NCI-H187 treated with DMSO at 0.1 percent for 48 hours (cell line): ENCODE measurements at regions not wholly inside any gene's neighbourhood (a gene's known extent, or its start where the extent isn't known, plus 50 kb on each side); places are given as distances from the start of the nearest gene placed in this dataset.
"Not testable (repeated sequence)": the region's sequence is repeated elsewhere in the genome, so short reads cannot be mapped to it uniquely, and the experiment has no call there.

ENCODE experiments used
- DNase-seq: peaks from one replicate; lab custom pipeline; 2025; lab: John Stamatoyannopoulos, UW

DNA sequence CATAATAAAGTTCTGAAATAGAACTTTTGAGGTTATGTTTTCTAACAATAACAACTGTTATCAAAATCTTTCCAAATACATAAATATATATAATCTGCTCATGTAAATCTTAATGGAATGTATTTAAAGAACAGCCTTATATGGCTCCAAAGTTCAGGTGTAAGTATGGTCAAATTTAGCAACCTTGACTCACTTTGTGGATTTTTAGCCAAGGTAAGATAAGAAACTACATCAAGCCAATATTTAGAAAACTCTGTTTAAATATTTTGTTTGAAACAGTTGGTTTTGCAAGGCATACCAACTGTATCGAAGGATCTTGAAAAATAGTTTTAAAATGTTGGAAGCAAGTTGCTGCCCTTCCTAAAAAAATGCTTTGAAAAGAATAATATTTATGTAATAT, 228.9 kb upstream of the SEMA3D start:
- DNase-seq, result no peak

DNA sequence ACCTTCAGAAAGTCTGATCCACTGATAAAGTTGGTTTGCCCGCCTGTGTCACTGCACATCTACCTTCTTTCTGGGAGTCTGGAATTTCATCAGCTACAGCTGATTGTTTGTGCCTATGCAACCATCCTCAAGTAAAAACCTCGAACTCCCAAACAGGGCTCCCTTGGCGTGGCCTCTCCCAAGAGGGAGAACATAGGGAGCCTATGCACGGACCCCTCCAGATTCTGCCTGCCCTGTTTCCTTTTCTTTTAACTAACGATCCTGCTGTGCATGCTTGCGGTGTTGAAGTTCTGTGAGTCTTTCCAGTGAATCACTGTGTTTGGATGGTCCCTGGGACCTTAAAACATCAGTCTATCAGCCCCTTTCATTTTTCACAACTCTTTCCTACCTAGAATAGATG, 226.9 kb upstream of the SEMA3D start:
- DNase-seq, result no peak

DNA sequence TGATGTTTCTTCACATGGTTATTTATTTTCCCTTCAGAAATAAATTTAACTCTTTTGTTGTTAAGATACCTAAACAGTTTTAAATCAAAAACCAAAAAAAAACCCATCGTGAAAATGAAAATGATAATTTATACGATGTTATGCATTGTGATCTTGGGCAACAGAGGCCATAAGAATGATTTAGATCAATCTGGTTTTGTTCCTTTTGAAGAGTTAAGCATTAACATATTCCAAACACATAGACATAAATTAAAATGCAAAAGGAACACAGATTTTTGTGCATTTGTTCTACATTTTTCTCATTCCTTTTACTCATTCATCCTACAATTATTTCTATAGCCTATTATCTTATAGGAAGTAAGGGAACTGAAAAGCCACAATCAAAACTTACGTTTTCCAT, 226.1 kb upstream of the SEMA3D start:
- no peak for DNase-seq

DNA sequence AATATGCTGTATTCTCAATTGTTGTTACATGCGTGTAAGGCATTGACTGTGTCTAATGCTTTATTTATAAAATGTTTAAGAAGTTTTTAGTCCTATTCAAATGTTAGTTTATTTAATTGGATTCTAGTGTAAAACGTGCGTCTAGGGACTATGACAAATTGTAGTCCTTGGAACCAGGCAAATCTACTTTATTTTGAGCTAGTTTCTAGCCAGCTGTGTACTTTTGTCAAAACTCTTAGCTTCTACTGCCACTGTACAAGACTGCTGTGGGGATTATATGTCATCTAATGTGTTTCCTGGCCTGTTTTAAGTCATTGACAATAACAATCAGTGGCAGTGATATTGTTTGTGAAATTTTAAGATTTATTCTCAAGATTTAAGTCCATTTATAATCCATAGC, 220.5 kb upstream of the SEMA3D start:
- no peak for DNase-seq

DNA sequence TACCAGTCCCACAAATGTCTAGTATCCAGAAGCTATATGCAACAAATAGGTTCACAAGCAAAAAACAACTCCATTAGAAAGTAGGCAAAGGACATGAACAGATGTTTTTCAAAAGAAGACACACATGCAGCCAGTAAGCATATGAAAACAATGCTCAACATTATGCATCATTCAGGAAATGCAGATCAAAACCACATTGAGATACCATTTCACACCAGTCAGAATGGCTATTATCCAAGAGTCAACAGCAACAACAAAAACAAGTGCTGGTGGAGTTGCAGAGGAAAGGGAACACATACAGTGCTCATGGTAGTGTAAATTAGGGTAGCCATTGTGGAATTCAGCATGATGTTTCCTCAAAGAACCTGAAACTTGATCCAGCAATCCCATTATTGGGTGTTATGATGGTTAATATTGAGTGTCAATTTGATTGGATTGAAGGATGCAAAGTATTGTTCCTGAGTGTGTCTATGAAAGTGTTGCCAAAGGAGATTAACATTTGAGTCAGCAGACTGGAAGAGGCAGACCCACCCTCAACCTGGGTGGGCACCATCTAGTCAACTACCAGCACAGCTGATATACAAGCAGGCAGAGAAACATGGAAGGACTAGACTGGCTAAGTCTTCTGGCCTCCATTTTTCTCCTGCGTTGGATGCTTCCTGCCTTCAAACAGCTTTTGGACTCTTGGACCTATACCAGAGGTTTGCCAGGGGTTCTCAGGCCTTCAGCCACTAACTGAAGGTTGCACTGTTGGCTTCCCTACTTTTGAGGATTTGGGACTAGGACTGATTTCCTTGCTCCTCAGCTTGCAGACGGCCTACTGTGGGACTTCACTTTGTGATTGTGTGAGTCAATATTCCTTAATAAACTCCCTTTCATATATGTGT, 218.4 kb upstream of the SEMA3D start:
- no peak for DNase-seq

DNA sequence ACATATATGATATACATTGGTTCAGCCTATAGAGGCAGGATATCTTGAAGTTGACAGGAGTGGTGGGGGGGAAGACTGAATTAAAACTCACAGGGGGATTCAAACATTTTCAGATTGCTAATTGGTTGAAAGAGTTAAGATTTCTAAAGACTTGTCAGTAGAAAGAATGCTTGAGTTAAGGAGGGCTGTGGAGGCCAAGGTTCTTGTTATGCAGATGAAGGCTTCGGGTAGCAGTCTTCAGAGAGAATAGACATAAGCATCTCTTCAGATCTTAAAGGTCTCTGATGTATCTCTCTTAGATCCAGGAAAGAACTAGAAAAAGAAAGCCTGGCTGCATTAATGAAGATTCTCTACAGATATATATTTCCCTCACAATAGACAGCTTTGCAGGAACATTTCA, 209.8 kb upstream of the SEMA3D start:
- no peak for DNase-seq

DNA sequence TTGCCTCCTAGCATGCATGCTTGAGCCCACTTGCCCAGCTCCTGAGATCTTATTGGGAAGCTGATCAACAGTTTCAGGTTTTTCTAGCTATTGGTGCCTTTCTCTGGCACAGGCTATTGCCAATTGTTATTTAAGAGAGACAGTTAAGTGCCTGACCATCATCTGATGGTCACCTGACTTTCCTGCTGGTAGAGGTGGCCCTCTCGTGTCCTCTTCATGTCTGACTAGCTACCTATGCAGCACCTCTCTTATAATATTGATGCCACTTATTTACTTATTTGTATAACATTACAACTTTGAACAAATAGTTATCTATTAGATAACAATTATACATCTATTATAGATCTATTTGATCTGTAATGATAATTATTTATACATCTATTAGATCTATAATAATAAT, 205.9 kb upstream of the SEMA3D start:
- DNase-seq, result no peak

DNA sequence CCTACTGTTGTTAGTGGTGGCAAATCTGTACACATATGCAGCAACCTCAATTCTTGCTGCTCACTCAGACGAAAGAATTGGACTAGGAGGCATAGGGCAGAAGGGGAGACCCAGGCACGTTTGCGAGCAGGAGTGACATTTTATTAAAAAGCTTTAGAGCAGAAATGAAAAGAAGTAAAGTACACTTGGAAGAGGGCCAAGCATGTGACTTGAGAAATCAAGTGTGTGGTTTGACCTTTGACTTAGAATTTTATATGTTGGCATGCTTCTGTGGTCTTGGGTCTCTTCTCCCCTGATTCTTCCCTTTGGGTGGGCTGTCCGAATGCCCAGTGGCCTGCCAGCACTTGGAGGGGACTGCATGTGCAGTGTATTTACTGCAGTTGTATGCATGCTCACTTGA, 205.5 kb upstream of the SEMA3D start:
- no peak for DNase-seq

DNA sequence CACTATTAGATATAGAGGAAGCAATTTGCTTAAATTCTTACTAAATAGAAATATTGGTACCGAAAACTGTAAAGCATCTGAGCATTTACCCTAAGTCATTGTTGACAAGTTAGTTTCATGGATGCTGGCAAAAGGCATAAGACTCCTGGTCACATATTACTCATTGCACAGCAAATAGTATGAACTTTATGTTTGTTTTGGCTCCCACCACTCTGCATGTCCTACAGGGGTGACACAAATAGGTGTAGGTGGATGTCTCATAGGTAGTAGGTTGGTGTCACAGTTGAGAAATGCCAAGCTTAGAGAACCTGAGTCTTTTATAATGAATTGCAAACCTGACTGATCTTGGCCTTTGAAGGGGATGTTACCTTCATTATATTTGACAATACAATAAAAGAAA, 199.6 kb upstream of the SEMA3D start:
- DNase-seq, result no peak

DNA sequence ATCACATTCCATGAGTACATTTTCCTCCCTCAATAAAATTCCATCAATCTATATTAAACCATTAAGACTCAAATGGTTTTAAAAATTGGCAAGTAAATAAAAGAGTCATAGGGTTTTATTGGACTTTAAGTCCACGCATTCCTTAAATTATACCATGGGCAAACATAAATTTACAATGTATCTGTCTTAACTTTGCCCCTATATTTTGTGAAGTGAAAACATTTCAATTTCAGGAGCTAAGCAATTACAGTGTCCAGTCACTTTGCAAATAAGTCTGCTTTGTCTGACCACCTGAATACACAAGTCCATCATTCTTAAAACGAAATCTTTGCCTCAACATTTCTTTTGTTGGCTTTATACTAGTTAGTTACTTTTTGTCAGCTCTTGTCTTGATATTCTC, 197.5 kb upstream of the SEMA3D start:
- no peak for DNase-seq

DNA sequence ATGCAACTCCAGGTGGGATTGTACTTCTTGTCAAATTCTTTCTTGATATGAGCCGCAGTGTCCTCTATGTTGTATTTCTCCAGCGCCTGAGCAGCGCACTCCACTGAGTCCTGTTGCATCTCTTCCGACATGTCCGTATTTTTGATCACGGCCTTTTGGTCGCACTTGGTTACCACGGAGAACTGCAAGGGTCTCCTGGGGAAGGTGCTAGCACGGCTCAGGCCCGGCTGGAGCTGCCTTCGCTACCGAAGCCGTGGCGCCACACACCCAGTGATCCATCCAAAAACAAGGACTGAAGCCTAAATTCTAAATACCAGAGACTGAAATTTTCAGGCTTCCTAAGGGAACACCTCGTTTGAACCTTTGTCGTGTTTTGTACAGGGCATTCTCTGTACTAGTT, 194.4 kb upstream of the SEMA3D start:
- DNase-seq, result no peak

DNA sequence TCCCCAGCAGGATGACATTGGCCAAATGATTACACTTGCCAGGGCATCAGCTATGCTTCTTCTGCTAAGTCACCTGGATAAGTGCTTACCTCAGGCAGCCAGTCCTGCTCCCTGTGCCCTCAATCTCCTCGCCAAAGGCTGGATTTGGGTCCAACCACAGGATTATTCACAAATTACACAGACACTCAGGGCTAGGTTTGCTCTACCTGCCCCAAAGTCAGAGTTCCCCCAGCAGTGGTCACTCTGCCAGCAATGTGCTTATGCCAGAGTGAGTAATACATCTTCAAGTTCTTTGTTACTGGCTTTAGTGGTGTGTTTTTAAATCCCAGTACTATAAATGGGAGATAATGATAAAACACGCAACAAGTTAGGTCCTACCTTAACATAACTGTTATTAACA, 189.7 kb upstream of the SEMA3D start:
- no peak for DNase-seq

DNA sequence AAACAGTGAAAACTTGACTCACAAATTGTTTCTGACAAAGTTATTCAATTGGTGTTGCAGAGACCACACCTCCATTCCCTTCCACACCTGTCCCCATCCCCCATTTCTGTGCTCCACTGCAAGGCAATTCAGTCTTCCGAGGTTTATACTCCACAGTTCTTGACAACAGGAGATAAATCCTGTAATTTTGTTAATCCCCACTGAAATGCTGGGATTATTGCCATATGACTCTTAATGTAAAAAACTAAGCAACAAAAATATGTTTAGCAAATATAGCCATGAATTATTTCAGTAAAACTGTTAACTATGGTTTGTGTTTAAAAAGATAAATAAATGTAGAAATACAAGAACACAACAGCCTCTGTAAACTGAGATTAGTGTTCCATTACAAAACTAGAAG, 170.1 kb upstream of the SEMA3D start:
- DNase-seq, result no peak

DNA sequence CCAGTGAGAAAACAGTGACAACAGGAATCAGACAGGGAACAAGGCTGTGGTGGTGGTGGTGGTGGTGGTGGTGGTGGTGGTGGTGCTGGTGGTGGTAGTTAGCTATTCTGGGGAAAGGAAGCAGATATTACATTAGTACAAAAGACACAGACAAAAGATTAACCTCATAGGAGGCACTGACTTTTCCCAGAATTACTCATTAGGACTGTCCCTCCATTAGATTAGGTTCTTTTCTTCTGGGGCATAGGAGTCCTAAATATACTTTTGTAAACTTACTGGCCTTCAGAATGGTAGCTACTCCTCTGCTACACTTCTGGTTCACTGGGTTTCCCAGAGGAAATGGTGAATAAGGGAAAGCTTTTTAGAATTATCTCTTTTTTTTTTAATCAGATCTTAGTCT, 156.6 kb upstream of the SEMA3D start:
- DNase-seq, result no peak

DNA sequence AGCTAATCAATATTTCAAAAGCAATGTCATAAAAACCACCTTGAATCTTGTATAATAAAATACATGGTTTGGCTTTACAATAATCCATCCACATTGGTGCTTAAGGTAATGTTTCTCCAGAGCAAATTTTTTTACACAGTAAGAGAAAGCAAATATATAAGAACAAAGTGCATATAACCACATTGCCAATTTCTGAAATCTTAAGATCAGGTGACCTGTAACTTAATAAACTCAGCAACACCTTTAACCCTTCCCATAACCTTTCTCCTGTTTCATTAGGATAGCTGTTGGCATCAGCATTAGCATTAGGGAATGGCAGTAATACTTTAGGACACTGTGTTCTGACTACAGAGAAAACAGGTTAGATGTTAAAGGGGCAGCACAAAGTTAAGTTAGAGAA, 155.9 kb upstream of the SEMA3D start:
- no peak for DNase-seq

DNA sequence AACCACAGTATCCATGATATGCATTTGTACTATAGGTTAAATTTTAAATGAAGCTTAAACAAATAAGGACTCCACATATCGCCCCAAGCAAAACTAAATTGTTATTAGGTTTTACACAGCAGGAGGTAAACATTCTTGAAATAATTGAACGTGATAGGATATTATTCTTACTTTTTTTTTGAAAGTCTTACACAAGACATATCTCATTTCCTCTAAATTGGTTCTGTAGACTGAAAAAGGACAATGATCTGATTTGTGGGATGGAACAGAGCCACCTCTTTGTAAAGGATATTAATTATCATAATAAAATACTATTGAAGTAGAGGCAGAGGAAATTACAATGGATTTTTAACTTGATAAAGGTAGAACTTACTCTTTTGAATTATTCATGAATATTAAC, 155.1 kb upstream of the SEMA3D start:
- no peak for DNase-seq

DNA sequence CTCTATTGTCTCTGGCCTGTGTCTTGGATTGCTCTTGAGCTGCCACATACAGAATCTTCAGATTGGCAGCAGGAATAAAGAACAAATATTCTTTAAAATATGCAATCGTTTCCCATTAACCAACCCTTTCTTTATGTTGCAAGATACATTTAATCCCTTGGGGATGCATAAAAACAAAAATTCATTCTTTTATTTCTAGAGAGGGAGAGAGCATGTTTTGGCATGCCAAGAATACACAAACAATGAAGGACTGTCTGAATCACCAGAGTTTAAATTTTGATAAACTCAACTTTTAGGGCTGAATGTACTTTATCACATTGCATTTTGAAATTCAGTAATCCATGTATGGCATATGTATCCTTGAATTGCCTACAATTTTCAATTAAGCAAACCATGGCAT, 154.3 kb upstream of the SEMA3D start:
- DNase-seq, result no peak

DNA sequence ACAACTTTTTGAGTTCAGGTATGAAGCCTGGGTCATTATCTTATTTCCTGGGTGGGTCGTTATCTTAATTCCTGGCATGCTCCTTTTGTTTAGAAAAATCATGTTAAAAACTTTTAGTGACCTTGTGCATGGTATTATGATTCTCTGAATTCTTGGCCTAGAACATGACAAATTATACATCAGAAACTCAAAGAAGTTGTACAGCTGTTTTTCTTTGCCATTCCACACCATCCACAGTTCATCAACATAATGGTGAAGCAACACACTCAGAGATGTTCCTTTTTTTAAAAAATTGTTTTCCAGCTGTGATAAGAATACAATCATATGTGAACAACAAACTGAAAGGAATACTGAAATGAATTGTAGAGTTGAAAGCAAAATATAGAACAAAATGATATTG, 149.2 kb upstream of the SEMA3D start:
- no peak for DNase-seq

DNA sequence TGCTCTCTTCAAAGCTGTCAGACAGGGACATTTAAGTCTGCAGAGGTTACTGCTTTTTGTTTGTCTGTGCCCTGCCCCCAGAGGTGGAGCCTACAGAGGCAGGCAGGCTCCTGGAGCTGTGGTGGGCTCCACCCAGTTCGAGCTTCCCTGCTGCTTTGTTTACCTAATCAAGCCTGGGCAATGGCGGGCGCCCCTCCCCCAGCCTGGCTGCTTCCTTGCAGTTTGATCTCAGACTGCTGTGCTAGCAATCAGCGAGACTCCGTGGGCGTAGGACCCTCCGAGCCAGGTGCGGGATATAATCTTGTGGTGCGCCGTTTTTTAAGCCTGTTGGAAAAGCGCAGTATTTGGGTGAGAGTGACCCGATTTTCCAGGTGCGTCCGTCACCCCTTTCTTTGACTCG, 148.3 kb upstream of the SEMA3D start:
- DNase-seq, result not testable (repeated sequence)

DNA sequence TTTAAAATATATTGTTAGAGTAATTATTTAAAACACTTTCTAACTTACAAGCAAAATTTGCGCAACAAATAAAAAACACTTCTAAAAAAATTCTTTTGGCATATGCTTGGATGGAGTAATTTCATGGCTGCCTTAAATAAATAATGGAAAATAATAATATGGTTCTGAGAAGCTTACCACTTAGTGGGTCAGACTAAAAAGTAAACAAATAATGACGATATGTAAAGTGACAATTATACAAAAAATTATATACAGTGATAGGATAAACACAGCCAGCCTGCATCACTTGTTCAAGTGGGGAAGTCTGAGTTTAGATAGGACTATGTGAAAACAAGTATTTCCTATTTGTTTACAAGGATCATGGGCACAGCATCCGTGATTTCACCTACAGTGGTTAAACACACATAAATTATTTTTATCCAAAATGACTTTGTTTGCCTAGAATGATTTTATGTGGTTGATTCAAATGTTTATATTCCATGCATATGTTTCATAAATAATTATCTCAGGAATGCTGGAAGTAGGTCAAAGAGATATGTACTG, 141.7 kb upstream of the SEMA3D start:
- no peak for DNase-seq

DNA sequence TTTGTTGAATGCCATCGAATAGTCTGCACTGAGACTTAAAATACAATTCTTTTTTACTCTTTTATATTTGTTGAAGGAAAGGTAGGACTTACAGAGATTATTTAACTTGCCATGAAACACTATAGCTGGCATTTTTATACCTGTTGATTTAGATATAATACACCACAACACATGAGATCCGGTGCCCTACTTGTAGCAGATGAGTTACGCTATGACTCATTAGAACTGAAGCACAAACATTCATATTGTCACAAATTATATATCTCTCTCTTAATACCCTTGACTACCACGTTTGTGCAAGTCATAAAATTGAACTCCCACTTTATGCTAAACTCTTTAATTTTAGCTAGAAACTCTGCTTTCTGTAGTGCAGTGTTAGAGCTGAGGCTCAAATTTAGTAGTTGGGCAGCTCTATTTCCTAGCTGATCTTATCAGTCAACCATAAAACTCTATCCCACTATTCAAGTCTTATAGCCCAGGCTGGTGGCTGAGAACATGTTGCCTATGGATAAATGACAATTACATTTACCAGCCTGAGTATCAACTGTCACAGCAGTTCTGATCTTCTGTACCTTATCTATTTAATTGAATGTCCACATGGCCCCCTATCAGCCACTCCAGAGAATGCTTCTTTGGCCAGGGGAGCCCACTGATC, 137.4 kb upstream of the SEMA3D start:
- DNase-seq, result no peak

DNA sequence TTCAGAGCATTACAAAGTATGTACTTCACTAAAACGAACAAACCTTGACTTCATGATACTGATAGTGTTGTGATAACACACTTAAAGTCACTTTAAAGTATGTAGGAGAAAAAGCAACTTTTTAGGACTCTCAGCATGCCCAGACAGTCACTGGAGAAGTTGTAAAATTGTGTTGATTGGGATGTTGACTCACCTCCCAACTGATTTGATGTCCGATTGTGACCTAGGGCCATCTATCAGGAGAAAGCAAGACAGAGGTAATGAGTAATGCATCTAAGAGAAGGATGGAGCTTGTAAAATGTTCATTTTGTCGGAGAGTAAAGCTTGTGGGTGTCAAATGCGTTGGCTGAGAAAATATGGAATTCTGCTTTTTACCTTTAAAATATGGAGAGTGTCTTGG, 135.4 kb upstream of the SEMA3D start:
- no peak for DNase-seq

DNA sequence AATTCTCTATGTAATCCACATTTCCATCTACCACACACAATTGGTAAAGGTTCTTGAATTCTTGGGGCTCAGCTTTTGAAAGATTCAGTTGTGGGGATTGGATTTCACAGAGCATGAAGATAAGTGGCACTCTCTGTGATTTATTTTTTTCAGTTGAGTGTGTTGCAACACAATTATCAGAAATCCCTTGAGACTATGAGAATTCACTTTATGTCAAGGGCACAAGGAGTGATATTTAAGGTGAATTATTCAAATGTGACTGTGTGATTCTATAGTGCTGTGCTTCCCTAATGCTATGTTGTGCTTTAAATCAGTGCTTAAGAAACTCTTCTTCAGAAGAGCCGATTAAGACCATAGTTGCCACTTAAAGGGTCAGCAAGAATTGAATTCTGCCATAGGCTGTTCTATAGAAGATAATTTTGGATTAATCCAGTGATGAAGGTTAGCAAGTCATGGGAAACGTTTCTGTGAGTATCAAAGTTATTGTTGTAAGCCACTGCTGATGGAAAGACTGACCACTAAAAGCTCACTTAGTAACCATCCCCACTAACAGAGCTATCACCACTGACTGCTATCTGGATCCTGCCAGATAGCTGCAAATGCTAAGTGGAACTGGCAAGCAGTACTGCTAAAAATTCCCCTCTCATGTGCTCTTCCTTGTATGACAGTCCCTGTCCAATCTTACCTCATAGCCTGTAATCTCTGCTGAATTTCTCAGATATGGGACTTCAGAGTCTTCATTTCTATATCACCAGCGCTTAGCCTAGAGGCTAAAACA, 134.0 kb upstream of the SEMA3D start:
- peak; percentile 85 for DNase-seq
